Nephron progenitor cell (in vitro differentiated cells): ENCODE measurements at regions not wholly inside any gene's neighbourhood (a gene's known extent, or its start where the extent isn't known, plus 50 kb on each side); places are given as distances from the start of the nearest gene placed in this dataset.

ENCODE experiments used
- DNase-seq: peaks from one replicate; pipeline ENCODE4 v3.0.0; 2021
- H3K27ac Mint-ChIP-seq: 2 replicates; pipeline ENCODE4 v1.8.0; 2021; ENCODE audit warnings: mild to moderate bottlenecking, moderate library complexity, mixed read lengths
- H3K27me3 Mint-ChIP-seq: 2 replicates; pipeline ENCODE4 v1.8.0; 2021; ENCODE audit warnings: mild to moderate bottlenecking, low read depth, mixed read lengths; ENCODE audit not compliant: poor library complexity
- H3K36me3 Mint-ChIP-seq: 2 replicates; pipeline ENCODE4 v1.8.0; 2021; ENCODE audit warnings: low read depth, mixed read lengths
- H3K4me1 Mint-ChIP-seq: 2 replicates; pipeline ENCODE4 v1.8.0; 2021; ENCODE audit warnings: mixed read lengths
- H3K4me3 Mint-ChIP-seq: 2 replicates; pipeline ENCODE4 v1.8.0; 2021; ENCODE audit warnings: mild to moderate bottlenecking, moderate library complexity, mixed read lengths
- H3K9me3 Mint-ChIP-seq: 2 replicates; pipeline ENCODE4 v1.8.0; 2021; ENCODE audit warnings: mild to moderate bottlenecking, moderate library complexity, mixed read lengths
- TF ChIP-seq, protein P1 (sequence below): fragments of 200-600 bp; sonication (generic); IDR thresholded peaks from 2 replicates; pipeline ENCODE4 v1.5.0; 2021; ENCODE audit warnings: antibody characterized with exemption

DNA sequence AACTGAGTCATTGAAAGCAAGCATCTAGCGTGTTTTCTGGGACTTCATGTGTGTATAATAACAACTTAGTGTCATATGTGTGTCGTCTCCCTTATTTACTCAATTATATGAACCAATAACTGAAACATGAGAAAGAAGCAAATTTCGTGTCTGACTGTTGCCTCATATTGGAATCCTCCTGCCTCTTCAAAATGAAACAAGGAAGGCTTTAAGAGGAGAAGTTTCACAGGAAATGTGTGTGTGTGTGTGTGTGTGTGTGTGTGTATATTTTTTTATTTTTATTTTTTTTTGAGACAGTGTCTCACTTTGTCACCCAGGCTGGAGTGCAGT lies 145.8 kb upstream of the SFRP2 start:
- H3K36me3 Mint-ChIP-seq = no peaks in the 10 kb centered on the region
- H3K27ac Mint-ChIP-seq = peak overlapping the region; percentile 3
- no peak overlapping the region for H3K4me3 Mint-ChIP-seq
- TF ChIP-seq, protein P1, sequence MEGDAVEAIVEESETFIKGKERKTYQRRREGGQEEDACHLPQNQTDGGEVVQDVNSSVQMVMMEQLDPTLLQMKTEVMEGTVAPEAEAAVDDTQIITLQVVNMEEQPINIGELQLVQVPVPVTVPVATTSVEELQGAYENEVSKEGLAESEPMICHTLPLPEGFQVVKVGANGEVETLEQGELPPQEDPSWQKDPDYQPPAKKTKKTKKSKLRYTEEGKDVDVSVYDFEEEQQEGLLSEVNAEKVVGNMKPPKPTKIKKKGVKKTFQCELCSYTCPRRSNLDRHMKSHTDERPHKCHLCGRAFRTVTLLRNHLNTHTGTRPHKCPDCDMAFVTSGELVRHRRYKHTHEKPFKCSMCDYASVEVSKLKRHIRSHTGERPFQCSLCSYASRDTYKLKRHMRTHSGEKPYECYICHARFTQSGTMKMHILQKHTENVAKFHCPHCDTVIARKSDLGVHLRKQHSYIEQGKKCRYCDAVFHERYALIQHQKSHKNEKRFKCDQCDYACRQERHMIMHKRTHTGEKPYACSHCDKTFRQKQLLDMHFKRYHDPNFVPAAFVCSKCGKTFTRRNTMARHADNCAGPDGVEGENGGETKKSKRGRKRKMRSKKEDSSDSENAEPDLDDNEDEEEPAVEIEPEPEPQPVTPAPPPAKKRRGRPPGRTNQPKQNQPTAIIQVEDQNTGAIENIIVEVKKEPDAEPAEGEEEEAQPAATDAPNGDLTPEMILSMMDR = no peak
- H3K9me3 Mint-ChIP-seq = no peaks in the 10 kb centered on the region
- DNase-seq = no peak
- no peaks in the 10 kb centered on the region for H3K27me3 Mint-ChIP-seq
- H3K4me1 Mint-ChIP-seq = peaks cover 38% of the 10 kb centered on the region

DNA sequence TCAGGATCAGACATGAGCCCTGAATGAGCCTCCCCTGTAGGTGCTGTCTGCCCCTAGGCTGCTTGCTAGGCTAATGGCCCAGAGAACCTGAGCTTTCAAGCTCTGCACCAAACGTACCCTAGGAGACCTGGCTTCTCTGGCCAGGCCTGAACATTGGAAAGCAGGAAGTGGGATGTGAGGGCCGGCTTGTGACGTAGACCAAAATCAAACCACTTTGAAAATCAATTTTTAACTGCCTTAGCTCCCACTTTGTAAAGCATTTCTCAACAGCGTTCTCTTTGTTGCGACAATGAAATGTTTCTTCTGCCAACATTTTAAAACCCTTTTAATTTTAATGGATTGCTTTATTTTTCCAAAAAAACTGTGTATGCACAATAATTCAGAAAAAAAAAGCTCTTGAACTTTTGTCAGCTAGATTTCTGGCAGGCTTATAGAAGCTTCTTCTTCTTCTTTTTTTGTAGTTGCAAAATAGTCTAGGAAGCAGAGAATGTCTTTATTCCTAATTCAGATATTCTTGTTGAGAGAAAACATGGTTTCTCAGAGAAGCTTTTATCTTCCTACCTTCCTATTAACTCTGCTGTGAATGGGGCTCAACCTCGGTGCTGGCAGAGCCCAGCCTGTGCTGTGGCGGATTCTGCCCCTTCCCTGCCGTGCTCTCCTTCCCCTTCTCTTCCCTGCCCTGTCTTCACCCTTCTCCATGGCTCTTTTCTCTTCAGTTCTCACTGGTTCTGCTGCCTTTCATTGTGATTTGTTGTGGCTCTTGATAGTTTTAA lies 145.2 kb upstream of the SFRP2 start:
- Mint-ChIP-seq H3K4me3 (no peak overlapping the region), H3K27ac (peak overlapping the region; percentile 3), H3K36me3 (no peaks in the 10 kb centered on the region), H3K4me1 (peaks cover 43% of the 10 kb centered on the region), H3K27me3 (no peaks in the 10 kb centered on the region), H3K9me3 (no peaks in the 10 kb centered on the region)
- TF ChIP-seq, protein P1 = no peak
- DNase-seq = no peak

DNA sequence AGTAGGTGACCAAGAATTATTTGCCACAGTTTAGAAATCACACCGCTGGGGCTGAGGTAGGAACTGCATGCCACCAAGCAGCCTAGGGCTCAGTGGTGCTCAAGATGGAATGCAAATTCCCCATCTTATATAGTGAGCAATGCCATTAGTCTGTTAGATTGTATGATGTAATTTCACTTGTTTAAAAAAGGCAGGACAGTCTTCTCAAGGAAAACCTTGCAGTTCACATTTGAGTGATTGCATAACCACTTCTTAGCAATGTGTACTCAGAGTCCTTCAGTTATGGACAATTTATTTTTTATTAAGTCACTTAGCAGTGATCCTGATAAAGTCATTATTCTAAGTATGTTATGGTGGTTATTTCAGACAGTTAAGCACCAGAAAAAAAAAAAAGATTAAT lies 142.9 kb upstream of the SFRP2 start:
- TF ChIP-seq, protein P1 = no peak
- no peak for DNase-seq
- no peaks in the 10 kb centered on the region for H3K27me3 Mint-ChIP-seq
- H3K4me3 Mint-ChIP-seq = no peak overlapping the region
- no peaks in the 10 kb centered on the region for H3K36me3 Mint-ChIP-seq
- H3K27ac Mint-ChIP-seq = no peak overlapping the region
- no peaks in the 10 kb centered on the region for H3K9me3 Mint-ChIP-seq
- peaks cover 55% of the 10 kb centered on the region for H3K4me1 Mint-ChIP-seq

DNA sequence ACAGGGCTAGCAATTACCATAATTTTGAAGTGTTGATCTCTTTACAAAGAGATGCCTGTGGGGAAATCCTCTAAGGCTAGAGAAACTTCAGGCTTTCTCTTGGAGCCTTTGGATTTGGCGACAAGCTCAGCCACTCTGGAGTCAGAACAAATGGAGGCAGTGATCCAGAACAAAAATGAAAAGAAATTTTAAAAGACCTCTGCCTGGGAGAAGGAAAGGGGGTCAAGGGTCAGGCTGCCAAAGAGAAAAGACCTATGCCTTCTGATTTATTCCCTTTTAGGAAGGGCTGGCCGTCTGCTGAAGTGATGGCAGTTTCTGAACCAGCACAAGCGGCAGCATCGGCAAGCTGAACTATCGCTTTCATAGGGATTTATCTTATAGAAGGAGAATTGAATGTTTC lies 140.8 kb upstream of the SFRP2 start:
- no peaks in the 10 kb centered on the region for H3K27me3 Mint-ChIP-seq
- no peaks in the 10 kb centered on the region for H3K36me3 Mint-ChIP-seq
- TF ChIP-seq, protein P1 = no peak
- peak; percentile 49 for DNase-seq
- H3K27ac Mint-ChIP-seq = no peak overlapping the region
- H3K9me3 Mint-ChIP-seq = no peaks in the 10 kb centered on the region
- no peak overlapping the region for H3K4me3 Mint-ChIP-seq
- peaks cover 49% of the 10 kb centered on the region for H3K4me1 Mint-ChIP-seq

DNA sequence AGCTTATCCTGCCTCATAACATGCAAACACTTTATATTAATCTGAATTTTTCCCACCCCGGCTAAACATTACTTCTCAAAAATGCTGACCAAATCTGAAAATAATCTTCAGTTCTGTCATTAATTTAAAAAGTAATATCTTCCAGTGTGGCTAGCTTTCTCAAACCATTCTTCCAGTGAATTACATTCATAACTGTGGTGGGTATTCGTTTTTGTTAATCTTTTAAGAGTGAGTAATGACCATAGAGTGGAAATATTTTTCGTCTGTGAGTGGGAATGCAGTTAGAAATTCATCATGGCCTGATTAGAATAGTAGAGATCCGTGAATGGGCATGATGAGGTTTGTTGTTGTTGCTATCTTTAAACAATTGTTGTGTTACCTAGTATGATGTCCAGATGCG lies 138.6 kb upstream of the SFRP2 start:
- H3K4me1 Mint-ChIP-seq = peaks cover 34% of the 10 kb centered on the region
- no peaks in the 10 kb centered on the region for H3K27me3 Mint-ChIP-seq
- H3K36me3 Mint-ChIP-seq = no peaks in the 10 kb centered on the region
- no peak overlapping the region for H3K27ac Mint-ChIP-seq
- DNase-seq = no peak
- no peaks in the 10 kb centered on the region for H3K9me3 Mint-ChIP-seq
- TF ChIP-seq, protein P1 = no peak
- H3K4me3 Mint-ChIP-seq = no peak overlapping the region

- Mint-ChIP-seq H3K36me3 (no peaks in the 10 kb centered on the region), H3K27me3 (peaks cover 7% of the 10 kb centered on the region), H3K4me3 (no peak overlapping the region), H3K27ac (no peak overlapping the region), H3K4me1 (no peaks in the 10 kb centered on the region), H3K9me3 (no peaks in the 10 kb centered on the region)
- TF ChIP-seq, protein P1 = no peak
- DNase-seq = no peak
Measured at GRCh38 chr4:153922148-153922547, 133.3 kb upstream of the SFRP2 start.
